DND-41 (cell line): ENCODE measurements at regions not wholly inside any gene's neighbourhood (a gene's known extent, or its start where the extent isn't known, plus 50 kb on each side); places are given as distances from the start of the nearest gene placed in this dataset.

Source experiments
- ATAC-seq: fragments of 200-7000 bp; cut with Tn5 transposase; 3 replicates; pipeline ENCODE4 v1.9.1; 2021; ENCODE audit warnings: low read depth; ENCODE audit not compliant: insufficient read depth
- DNase-seq: peaks from one replicate; pipeline ENCODE4 v3.0.0-alpha.2; 2020
- H2AFZ ChIP-seq: 2 replicates; pipeline ENCODE4 v1.6.0; 2012; ENCODE audit warnings: low read depth, low read length
- H3K27ac ChIP-seq: 2 replicates; pipeline ENCODE4 v1.5.1; 2012; ENCODE audit warnings: low read length, inconsistent platforms
- H3K27me3 ChIP-seq: fragments of 200-600 bp; sonication (generic); 2 replicates; pipeline ENCODE4 v1.6.0; 2012; ENCODE audit warnings: low read length, mild to moderate bottlenecking, inconsistent platforms; ENCODE audit not compliant: insufficient read depth, poor library complexity
- H3K36me3 ChIP-seq: 2 replicates; pipeline ENCODE4 v1.5.1; 2012; ENCODE audit warnings: low read length, inconsistent platforms; ENCODE audit not compliant: insufficient read depth
- H3K4me1 ChIP-seq: 2 replicates; pipeline ENCODE4 v1.5.1; 2012; ENCODE audit warnings: mild to moderate bottlenecking, low read length; ENCODE audit not compliant: insufficient read depth
- H3K4me2 ChIP-seq: 2 replicates; pipeline ENCODE4 v1.6.0; 2012; ENCODE audit warnings: mild to moderate bottlenecking, moderate library complexity, low read length, inconsistent platforms; ENCODE audit not compliant: insufficient read depth
- H3K4me3 ChIP-seq, 2 experiments: fragments of 200-600 bp in 1 of 2; shearing (Covaris generic) in 1 of 2; 2 replicates each; pipeline ENCODE4 v1.5.1; 2012 to 2016; ENCODE audit warnings: inconsistent platforms in 2 of 2, low read length in 2 of 2, mild to moderate bottlenecking in 2 of 2, low read depth in 1 of 2, moderate library complexity in 1 of 2
- H3K79me2 ChIP-seq: 2 replicates; pipeline ENCODE4 v1.6.0; 2012; ENCODE audit warnings: low read length, inconsistent platforms; ENCODE audit not compliant: insufficient read depth
- H3K9ac ChIP-seq: 2 replicates; pipeline ENCODE4 v1.6.0; 2012; ENCODE audit warnings: low read depth, mild to moderate bottlenecking, inconsistent platforms, low read length, moderate library complexity
- H3K9me3 ChIP-seq: 2 replicates; pipeline ENCODE4 v1.5.1; 2012; ENCODE audit warnings: low read length, moderate library complexity, mild to moderate bottlenecking, inconsistent platforms; ENCODE audit not compliant: insufficient read depth, severe bottlenecking
- H4K20me1 ChIP-seq: 2 replicates; pipeline ENCODE4 v1.6.0; 2012; ENCODE audit warnings: low read length; ENCODE audit not compliant: insufficient read depth
- CTCF ChIP-seq: IDR thresholded peaks from 2 replicates; pipeline ENCODE4 v1.5.1; 2012; ENCODE audit warnings: borderline replicate concordance, low read length, moderate library complexity, mild to moderate bottlenecking; ENCODE audit not compliant: poor library complexity, severe bottlenecking; ENCODE audit errors: extremely low read depth
- EZH2 ChIP-seq: IDR thresholded peaks from 3 replicates; pipeline ENCODE4 v1.6.1; 2012; ENCODE audit warnings: borderline replicate concordance, low read depth, mild to moderate bottlenecking, moderate library complexity, low read length, inconsistent platforms; ENCODE audit not compliant: severe bottlenecking

DNA sequence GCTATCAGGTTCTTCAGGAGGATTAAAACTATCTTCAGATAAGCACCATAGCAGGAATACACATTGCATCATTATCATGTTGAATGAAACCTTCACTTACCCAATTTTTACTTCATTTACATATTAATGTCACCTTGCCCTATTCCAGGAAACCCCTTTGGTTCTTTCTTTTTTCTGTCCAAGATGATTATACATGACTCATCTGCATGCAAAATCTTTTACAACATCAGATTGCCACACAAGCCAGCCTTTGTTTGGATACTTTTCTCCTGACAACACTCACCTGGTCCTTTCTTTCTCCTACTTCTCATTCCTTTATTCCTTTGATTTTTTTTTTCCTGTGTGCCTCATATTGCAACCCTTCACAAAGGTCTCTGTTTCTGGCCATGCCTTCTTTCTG lies 200.5 kb upstream of the POU3F2 start:
- no peaks in the 10 kb centered on the region for H3K36me3 ChIP-seq
- H3K9ac ChIP-seq: no peak overlapping the region
- H3K9me3 ChIP-seq: no peaks in the 10 kb centered on the region
- TF ChIP-seq CTCF: no peak
- no peak for TF ChIP-seq EZH2
- no peaks in the 10 kb centered on the region for H3K79me2 ChIP-seq
- no peak overlapping the region for H2AFZ ChIP-seq
- H3K4me2 ChIP-seq: no peak overlapping the region
- H3K4me1 ChIP-seq: no peaks in the 10 kb centered on the region
- DNase-seq: no peak
- no peaks in the 10 kb centered on the region for H3K27me3 ChIP-seq
- H3K27ac ChIP-seq: no peak overlapping the region
- no peak for ATAC-seq
- H3K4me3 ChIP-seq: no peak overlapping the region
- no peaks in the 10 kb centered on the region for H4K20me1 ChIP-seq

GRCh38 chr6:98634569-98634968 lies 199.8 kb upstream of the POU3F2 start:
- Histone ChIP-seq H3K36me3 (no peaks in the 10 kb centered on the region), H4K20me1 (no peaks in the 10 kb centered on the region), H3K4me3 (no peak overlapping the region), H3K9me3 (no peaks in the 10 kb centered on the region), H3K79me2 (no peaks in the 10 kb centered on the region), H3K9ac (no peak overlapping the region), H3K4me1 (no peaks in the 10 kb centered on the region), H3K27ac (no peak overlapping the region), H3K27me3 (no peaks in the 10 kb centered on the region), H3K4me2 (no peak overlapping the region), H2AFZ (no peak overlapping the region)
- DNase-seq (no peak), ATAC-seq (no peak)
- TF ChIP-seq EZH2 (no peak), CTCF (no peak)

DNA sequence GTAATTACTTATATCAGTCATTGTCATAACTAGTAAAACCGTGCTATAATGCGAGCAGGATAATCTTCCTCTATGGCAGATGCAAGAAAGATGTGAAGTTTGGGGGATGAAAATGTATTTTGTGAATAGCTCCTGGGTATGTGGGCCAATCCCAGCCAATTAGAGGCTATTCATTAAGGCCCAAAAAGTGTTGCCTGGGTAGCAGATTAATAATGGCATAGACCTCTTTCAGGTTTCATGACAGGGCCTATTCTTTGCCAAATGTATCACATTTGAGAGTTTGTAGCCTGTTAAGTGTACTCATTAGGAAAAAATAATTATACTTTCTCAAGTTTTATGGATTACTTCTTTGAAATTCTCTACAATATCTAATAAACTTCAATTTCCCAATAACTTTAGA lies 199.2 kb upstream of the POU3F2 start:
- Histone ChIP-seq H3K79me2 (no peaks in the 10 kb centered on the region), H3K36me3 (no peaks in the 10 kb centered on the region), H3K4me2 (no peak overlapping the region), H3K9me3 (no peaks in the 10 kb centered on the region), H3K4me3 (no peak overlapping the region), H3K9ac (no peak overlapping the region), H4K20me1 (no peaks in the 10 kb centered on the region), H3K27me3 (no peaks in the 10 kb centered on the region), H2AFZ (no peak overlapping the region), H3K4me1 (no peaks in the 10 kb centered on the region), H3K27ac (no peak overlapping the region)
- TF ChIP-seq EZH2: no peak
- TF ChIP-seq CTCF: no peak
- ATAC-seq (no peak), DNase-seq (no peak)

DNA sequence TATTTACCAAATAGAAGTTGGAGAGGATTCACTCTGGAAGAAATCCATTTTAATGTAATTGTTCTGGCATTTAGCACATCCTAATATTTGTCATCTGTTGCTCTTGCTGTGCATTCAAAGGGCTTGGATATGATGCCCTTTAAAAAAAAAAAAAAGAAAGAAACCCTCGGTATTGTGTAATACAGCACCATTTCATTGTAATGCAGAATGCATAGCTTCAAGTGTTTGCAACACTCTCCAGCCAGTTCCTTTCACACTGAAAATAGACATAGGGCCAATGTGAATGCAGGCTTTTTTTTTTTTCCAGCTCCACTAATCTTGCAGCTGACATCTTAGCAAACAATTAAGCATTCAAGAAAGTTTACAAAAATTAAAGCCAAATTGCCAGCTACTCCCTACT lies 197.4 kb upstream of the POU3F2 start:
- H3K9ac ChIP-seq: no peak overlapping the region
- no peaks in the 10 kb centered on the region for H3K9me3 ChIP-seq
- no peaks in the 10 kb centered on the region for H3K79me2 ChIP-seq
- no peak overlapping the region for H3K4me2 ChIP-seq
- DNase-seq (no peak), ATAC-seq (no peak)
- no peak overlapping the region for H3K27ac ChIP-seq
- no peaks in the 10 kb centered on the region for H3K36me3 ChIP-seq
- H4K20me1 ChIP-seq: no peaks in the 10 kb centered on the region
- no peak overlapping the region for H2AFZ ChIP-seq
- H3K4me3 ChIP-seq: no peak overlapping the region
- no peak for TF ChIP-seq EZH2
- TF ChIP-seq CTCF: no peak
- no peaks in the 10 kb centered on the region for H3K27me3 ChIP-seq
- H3K4me1 ChIP-seq: no peaks in the 10 kb centered on the region
